ENCODE measurements at regions not wholly inside any gene's neighbourhood (a gene's known extent, or its start where the extent isn't known, plus 50 kb on each side); places are given as distances from the start of the nearest gene placed in this dataset.

- Histone ChIP-seq H3K9me3 (peaks cover 8% of the 10 kb centered on the region), H3K4me3 (no peak overlapping the region), H3K4me1 (ENCODE audit: control insufficient read depth in 1 of 2, low read depth in 2 of 2) (no peaks in the 10 kb centered on the region), H3K27ac (no peak overlapping the region), H3K36me3 (no peaks in the 10 kb centered on the region), H3K27me3 (replicated peaks; ENCODE audit: insufficient read depth) (no peaks in the 10 kb centered on the region)
- TF ChIP-seq, protein P1, sequence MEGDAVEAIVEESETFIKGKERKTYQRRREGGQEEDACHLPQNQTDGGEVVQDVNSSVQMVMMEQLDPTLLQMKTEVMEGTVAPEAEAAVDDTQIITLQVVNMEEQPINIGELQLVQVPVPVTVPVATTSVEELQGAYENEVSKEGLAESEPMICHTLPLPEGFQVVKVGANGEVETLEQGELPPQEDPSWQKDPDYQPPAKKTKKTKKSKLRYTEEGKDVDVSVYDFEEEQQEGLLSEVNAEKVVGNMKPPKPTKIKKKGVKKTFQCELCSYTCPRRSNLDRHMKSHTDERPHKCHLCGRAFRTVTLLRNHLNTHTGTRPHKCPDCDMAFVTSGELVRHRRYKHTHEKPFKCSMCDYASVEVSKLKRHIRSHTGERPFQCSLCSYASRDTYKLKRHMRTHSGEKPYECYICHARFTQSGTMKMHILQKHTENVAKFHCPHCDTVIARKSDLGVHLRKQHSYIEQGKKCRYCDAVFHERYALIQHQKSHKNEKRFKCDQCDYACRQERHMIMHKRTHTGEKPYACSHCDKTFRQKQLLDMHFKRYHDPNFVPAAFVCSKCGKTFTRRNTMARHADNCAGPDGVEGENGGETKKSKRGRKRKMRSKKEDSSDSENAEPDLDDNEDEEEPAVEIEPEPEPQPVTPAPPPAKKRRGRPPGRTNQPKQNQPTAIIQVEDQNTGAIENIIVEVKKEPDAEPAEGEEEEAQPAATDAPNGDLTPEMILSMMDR (IDR thresholded peaks at IDR 0.05): no peak
- ATAC-seq (ENCODE audit: insufficient number of reproducible peaks, low FRiP score, low read depth) (no peak), DNase-seq (ENCODE audit: low spot score) (no peak)
Measured at GRCh38 chr6:74902846-74903245, 303.0 kb downstream of the COL12A1 start.

GRCh38 chr6:74902089-74902488 is 303.8 kb downstream of the COL12A1 start:
- no peaks in the 10 kb centered on the region for H3K4me1 ChIP-seq (ENCODE audit: control insufficient read depth in 1 of 2, low read depth in 2 of 2)
- no peaks in the 10 kb centered on the region for H3K27me3 ChIP-seq (replicated peaks; ENCODE audit: insufficient read depth)
- no peak overlapping the region for H3K4me3 ChIP-seq
- no peak for ATAC-seq (ENCODE audit: insufficient number of reproducible peaks, low FRiP score, low read depth)
- TF ChIP-seq, protein P1 (IDR thresholded peaks at IDR 0.05): no peak
- no peak for DNase-seq (ENCODE audit: low spot score)
- no peak overlapping the region for H3K27ac ChIP-seq
- peaks cover 13% of the 10 kb centered on the region for H3K9me3 ChIP-seq
- no peaks in the 10 kb centered on the region for H3K36me3 ChIP-seq

DNA sequence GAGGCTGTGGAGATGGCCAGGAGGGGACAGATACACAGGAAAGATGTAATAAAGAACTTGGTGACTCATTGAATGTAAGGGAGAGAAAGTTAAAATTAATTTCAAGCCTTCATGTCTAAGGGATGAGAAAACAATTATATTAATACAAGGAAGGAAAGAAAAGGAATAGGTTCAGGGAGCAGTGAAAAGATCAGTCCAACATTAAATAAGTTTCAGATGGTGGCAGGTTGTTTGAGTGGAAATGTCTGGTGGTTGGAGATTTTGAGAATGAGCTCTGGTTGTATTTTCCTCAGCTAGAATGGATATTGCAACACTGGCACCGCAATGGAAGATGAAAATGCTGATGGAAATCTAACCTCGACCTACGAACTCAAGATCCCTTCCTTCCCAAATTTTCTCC is 304.3 kb downstream of the COL12A1 start:
- no peak for ATAC-seq (ENCODE audit: insufficient number of reproducible peaks, low FRiP score, low read depth)
- H3K4me1 ChIP-seq (ENCODE audit: control insufficient read depth in 1 of 2, low read depth in 2 of 2): no peaks in the 10 kb centered on the region
- DNase-seq (ENCODE audit: low spot score): no peak

GRCh38 chr6:74899416-74899815 is 306.4 kb downstream of the COL12A1 start:
- H3K36me3 ChIP-seq: no peaks in the 10 kb centered on the region
- TF ChIP-seq, protein P1 (IDR thresholded peaks at IDR 0.05): no peak
- H3K9me3 ChIP-seq: peaks cover 13% of the 10 kb centered on the region
- H3K27me3 ChIP-seq (replicated peaks; ENCODE audit: insufficient read depth): no peaks in the 10 kb centered on the region
- DNase-seq (ENCODE audit: low spot score) (no peak), ATAC-seq (ENCODE audit: insufficient number of reproducible peaks, low FRiP score, low read depth) (no peak)
- no peaks in the 10 kb centered on the region for H3K4me1 ChIP-seq (ENCODE audit: control insufficient read depth in 1 of 2, low read depth in 2 of 2)
- H3K27ac ChIP-seq: no peak overlapping the region
- H3K4me3 ChIP-seq: no peak overlapping the region

More for the DNA sequence above, 304.3 kb downstream of the COL12A1 start:
- H3K36me3 ChIP-seq: no peaks in the 10 kb centered on the region
- TF ChIP-seq, protein P1 (IDR thresholded peaks at IDR 0.05): no peak
- H3K27ac ChIP-seq: no peak overlapping the region
- H3K9me3 ChIP-seq: peaks cover 13% of the 10 kb centered on the region
- no peak overlapping the region for H3K4me3 ChIP-seq
- no peaks in the 10 kb centered on the region for H3K27me3 ChIP-seq (replicated peaks; ENCODE audit: insufficient read depth)

DNA sequence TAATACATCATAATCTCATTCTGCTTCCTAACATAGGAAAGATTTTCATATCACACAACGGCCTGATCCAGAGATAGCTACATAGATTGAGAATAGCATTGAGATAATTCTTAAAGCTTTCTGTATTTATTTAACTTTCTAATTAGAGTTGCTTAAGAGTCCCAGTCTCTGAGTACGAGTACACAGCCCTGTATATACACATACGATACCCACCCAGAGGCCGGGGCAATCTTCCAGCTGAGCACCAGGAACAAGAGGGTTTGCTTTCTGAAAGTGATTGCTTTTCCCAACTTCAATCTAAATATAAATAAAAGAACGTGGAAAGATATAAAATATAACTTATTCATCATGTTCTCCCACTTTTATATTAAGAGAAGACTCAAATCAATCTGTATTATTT is 313.8 kb downstream of the COL12A1 start:
- DNase-seq (ENCODE audit: low spot score) (no peak), ATAC-seq (ENCODE audit: insufficient number of reproducible peaks, low FRiP score, low read depth) (no peak)
- Histone ChIP-seq H3K4me3 (no peak overlapping the region), H3K27ac (no peak overlapping the region), H3K36me3 (no peaks in the 10 kb centered on the region), H3K9me3 (no peaks in the 10 kb centered on the region), H3K4me1 (ENCODE audit: control insufficient read depth in 1 of 2, low read depth in 2 of 2) (peaks cover 10% of the 10 kb centered on the region in 2 donors), H3K27me3 (replicated peaks; ENCODE audit: insufficient read depth) (no peaks in the 10 kb centered on the region)
- TF ChIP-seq, protein P1 (IDR thresholded peaks at IDR 0.05): no peak

Measured in thoracic aorta (tissue), 2 donors.